ENCODE measurements at regions not wholly inside any gene's neighbourhood (a gene's known extent, or its start where the extent isn't known, plus 50 kb on each side); places are given as distances from the start of the nearest gene placed in this dataset.

DNA sequence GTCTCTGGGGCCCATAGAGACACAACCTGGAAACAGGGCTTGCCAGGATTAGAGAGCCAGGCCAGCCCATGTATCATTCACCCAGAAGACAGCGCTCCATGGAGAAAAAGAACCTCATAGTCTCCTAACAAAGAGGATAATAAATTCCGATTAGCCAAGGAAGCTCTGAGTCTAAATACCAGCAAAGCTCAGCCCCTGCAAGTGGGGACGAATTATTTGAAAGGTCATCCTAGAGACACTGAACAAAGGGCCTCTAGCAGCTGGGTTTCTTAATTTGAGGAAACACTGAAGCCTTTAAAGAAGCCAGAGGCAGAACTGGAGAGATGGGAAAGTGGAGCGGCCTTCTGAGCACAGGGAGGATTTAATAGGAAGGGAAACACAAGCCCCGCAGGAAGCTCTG is 287.1 kb upstream of the ZNF462 start:
- no peak for DNase-seq

DNA sequence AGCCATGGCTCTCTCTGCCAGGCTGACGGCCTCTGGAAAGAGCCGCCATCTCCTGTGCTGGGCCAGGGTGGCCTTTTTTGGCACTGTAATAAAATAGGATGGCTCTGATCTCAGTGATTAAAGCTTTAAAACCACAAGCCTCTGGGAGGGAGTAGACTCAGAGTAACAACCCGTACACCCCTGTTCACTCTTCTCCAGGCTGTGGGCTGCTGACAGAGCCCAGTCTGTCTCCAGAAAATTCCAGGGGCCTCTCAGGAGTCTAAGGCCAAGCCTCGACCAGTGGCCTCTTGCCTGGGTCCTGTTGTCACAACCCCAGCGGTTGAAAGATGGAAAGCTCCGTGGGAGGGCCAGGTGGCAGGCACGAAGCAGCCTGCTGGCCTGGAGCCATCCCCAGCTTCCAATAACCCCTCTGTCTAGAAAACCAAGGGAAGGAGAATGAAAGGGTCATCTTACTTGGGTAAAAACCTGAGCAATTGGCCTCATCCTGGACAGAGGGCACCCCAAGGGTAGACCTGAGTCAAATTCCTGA is 286.7 kb upstream of the ZNF462 start:
- no peak for DNase-seq

- no peak for DNase-seq
Measured at GRCh38 chr9:106577121-106577520, 285.8 kb upstream of the ZNF462 start.

GRCh38 chr9:106580546-106580945 is 282.4 kb upstream of the ZNF462 start:
- DNase-seq, result no peak

- DNase-seq, result no peak
Measured at GRCh38 chr9:106581973-106582372, 281.0 kb upstream of the ZNF462 start.

GRCh38 chr9:106583751-106584150 is 279.2 kb upstream of the ZNF462 start:
- DNase-seq, result no peak

DNA sequence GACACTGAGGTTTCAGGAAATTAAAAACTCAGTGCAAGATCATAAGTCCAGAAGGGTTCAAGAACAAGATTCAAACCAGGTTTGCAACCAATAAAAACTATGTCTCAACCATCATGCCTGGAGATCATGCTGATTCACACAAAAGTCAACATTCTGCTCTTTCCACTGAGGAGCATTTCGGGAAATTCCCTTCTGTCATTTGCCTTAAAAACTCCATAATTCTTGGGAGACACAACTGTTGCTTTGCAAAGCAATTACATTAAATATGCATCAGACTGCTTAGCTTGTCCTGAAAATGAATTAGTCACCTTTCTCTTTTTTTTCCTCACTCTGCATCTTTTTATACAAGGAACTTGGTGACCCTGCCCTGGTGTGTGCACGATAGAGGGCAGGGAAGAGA is 275.9 kb upstream of the ZNF462 start:
- DNase-seq, result no peak

DNA sequence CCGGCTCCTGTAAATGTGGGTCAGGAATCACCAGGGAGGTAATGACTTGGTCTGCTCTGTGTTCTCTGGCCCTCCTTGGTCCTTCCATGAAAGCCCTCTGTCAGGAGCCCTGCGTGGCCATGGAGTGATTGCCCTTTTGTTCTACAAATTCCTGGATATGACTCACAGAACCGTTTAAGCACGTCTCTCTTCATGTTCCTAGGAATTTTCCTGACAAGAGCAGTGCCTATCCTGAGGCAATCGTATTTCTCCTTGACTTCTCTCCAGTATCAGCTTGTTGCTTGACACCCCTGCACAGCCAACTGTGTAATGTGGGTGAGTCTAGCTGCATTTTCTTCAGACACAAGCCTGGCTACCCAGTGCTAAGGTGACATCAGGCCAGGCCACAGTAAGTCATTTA is 274.3 kb upstream of the ZNF462 start:
- DNase-seq, result no peak

GRCh38 chr9:106590759-106591505 is 272.0 kb upstream of the ZNF462 start:
- DNase-seq, result no peak

DNA sequence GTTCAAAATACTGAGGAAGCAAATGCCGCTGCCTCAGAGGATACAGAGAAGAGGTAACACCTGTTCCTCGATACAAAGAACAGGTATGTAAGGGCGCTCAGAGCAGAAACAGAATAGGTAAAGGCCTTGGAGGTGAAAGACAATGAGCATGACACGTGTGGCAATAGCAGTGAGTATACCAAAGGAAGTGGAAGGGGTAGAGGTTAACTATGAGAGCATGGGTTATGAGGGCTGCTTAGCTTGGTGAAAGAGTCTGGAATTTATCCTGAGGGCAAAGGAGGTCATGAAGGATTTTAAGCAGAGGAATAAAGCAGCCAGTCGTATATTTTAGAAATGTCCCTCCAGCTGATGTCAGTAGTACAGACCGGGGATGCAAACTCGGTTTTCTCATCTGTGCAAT is 269.8 kb upstream of the ZNF462 start:
- DNase-seq, result no peak

GRCh38 chr9:106596984-106597383 is 266.0 kb upstream of the ZNF462 start:
- DNase-seq, result no peak

GRCh38 chr9:106600955-106601560 is 261.9 kb upstream of the ZNF462 start:
- no peak for DNase-seq

GRCh38 chr9:106602344-106602743 is 260.6 kb upstream of the ZNF462 start:
- no peak for DNase-seq

GRCh38 chr9:106613250-106613737 is 249.7 kb upstream of the ZNF462 start:
- no peak for DNase-seq

GRCh38 chr9:106615118-106615889 is 247.7 kb upstream of the ZNF462 start:
- DNase-seq, result no peak

DNA sequence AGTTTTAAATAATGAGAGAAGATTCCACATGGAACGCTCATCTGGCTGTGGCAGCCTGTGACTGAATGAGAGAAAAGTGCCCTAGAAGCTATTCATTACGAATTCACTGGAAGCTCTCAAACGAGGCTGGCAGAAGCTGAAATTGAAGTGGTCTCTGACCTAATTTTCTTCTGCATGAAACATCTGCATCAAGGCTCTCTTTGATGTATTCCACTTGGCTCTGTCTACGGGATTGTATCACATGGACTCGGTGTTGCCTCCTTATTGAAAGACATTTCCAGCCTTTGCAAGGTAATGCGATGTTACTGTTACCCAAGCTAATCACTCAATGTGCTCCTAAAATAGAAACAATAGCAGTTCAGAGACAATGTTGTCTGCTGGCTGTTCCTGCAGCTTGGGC is 246.9 kb upstream of the ZNF462 start:
- DNase-seq, result no peak

- DNase-seq, result no peak
Measured at GRCh38 chr9:106616851-106617345, 246.1 kb upstream of the ZNF462 start.

- DNase-seq, result no peak
Measured at GRCh38 chr9:106619211-106619610, 243.8 kb upstream of the ZNF462 start.

DNA sequence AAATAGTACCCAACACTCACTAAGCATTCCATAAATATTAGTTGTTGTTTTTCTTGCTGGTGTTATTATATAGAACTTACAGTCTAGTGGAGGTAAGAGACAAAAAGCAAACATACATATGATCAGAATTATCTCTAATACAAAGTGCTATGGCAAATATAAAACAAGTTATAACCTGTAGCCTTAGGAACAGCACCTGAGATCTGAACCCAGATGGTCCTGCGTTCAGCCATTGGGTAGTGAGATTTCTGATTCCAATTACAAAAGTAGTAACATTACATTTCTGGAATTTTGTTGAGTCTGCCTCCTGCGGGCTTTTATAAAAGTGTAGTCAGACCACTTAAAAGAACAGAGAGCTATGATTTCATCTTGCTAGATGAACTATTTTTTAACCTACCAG is 242.9 kb upstream of the ZNF462 start:
- no peak for DNase-seq

DNA sequence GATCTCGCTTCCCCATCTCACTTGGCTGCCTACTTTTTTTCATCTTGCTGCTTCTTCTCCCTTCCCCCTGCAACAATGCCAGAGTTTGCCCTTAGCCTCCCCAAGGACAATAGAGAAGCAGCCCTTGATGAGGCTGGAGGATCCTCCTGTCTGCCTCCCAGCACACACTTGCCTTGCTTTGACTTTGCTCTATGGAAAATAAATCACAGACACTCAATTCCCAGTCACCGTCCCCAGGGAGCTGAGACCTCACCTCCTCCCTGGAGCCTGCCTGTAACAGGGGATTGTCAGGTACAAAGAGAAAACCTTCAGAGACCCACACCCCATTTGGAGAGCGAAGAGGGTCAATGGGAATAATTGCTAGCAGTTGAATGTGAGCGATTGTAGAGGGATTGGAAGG is 242.1 kb upstream of the ZNF462 start:
- no peak for DNase-seq

DNA sequence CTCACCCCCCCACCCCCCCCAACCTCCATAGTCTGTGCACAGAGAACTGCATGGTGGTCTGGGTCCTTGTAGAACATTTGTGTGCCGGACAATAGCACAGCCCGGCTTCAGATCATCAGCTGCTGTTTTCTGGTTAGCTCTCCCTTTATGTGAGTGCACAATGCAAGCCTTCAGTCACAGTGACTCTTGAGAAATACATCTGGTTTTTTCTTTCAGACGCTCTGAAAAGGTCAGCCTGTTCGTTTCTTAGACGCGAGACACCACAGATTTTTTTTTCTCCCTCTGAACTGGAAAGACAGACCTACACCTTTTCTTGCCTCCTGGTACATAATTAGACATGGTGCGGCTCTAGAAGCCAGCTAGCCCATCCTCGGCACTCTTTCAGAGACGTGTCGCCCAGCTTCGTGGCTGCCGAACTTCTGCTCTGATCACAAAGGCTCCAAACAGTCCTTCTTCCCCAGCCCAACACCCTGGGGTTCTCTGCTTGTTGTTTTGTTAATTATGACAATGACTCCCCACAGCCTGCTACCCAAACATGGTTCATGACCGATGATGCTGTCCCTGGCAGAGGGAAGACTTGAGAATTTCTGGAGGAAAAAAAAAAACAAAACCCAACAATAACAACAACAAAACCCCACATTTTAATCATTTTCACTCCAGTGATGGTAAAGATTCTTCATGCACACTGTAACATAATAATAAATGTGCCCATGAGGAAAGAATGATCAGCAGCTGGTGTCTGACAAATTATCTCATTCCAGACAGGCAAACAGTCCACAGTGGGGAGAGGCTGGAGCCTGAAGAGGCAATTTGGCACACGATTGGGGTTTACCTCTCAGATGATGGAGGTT is 241.4 kb upstream of the ZNF462 start:
- DNase-seq, result no peak

GRCh38 chr9:106622164-106622487 is 240.8 kb upstream of the ZNF462 start:
- no peak for DNase-seq

DNA sequence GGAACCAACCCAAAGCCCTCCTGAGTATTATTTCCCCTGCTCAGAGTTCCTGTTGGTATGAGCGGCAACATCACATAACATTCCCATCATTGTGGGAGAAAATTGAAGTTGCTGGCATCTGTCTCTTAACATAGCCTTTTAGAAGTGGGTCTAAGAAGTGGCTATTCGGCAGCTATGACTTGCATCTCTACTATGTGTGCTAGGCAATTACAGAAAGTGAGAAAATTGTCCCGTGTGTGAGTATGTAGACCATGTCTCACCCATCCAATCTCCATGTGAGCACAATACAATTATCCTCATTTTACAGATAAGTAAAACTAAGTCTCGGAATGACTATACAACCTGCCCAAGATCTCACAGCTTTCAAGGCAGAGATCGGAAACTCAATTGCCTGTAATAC is 239.4 kb upstream of the ZNF462 start:
- DNase-seq, result no peak
